ENCODE measurements at regions not wholly inside any gene's neighbourhood (a gene's known extent, or its start where the extent isn't known, plus 50 kb on each side); places are given as distances from the start of the nearest gene placed in this dataset.

- no peak for DNase-seq
Observed at GRCh38 chr13:111502957-111503356, 182.5 kb downstream of the TEX29 start.

DNA sequence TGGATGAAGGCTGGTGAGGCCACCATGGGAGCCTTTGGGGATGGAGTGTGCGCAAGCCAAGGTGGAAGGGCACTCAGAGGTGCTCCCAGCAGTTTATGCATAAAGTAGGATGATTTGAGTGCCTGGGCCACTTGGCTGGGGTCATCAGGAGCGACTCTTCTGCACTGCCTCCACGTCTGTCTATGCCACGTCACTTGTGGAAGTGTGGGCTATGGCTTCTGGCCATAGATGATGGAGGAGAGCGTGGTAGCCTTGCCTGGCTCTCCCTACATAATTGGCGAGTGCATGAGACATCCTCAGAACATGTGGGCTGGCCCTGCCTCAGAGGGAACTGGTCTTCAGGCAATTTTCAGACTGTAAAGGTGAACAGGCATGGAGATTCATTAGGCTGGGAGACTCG lies 182.9 kb downstream of the TEX29 start:
- DNase-seq: no peak

- no peak for DNase-seq
Observed at GRCh38 chr13:111503905-111504695, 183.7 kb downstream of the TEX29 start.

GRCh38 chr13:111505175-111505777 lies 184.8 kb downstream of the TEX29 start:
- peak; percentile 45 for DNase-seq

DNA sequence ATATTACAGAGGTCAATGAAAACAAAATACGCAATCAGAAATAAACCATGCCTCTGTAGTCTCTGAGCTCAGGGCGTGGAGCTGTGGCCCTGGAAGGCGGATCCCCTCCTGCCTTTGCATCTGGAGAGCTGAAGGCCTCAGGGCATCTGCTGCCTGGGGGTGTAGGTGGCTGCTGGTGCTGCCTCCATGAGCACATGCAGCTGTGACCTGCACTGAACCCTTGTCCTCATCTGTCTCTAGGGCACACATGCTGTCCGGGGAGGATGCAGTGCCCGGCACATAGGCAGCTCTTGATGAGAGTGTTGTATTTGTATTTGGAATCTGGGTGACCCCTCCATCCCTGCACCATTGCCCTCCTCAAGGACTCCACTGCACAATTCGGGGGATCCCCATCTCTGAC lies 185.7 kb downstream of the TEX29 start:
- no peak for DNase-seq

- no peak for DNase-seq
Observed at GRCh38 chr13:111506621-111507020, 186.2 kb downstream of the TEX29 start.

DNA sequence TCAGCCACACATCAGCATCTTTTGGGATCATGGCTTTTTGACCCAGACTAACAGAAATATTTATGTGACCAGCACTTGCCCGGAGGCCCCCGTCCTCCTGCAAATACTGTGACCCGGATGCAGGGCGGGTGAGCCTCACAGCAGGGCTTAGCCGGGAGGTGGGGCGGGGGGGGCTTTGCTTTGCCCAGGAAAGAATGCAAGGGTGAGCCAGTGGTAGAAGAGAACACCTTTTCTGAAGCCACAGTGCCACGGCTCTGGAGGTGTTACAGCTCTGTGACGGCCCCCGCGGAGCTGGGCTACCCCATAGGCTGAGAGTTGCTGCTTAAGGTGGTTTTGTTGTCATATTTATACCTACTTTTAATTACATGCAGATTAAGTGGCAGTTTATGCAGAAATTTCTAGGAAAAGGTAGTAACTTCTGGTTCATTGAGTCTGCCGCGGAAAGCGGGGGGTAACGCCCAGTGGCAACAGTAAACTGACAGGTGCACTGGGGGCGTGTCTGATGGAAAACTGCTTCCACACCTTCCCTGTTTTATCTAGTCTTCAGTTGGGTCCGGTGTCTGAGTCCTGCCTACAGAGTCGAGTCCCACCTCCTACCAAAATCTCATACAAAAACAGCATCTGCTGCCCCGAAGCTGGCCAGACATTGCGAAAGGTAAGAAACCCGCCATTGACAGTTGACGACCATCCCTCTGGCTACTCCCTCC lies 187.9 kb downstream of the TEX29 start:
- no peak for DNase-seq

DNA sequence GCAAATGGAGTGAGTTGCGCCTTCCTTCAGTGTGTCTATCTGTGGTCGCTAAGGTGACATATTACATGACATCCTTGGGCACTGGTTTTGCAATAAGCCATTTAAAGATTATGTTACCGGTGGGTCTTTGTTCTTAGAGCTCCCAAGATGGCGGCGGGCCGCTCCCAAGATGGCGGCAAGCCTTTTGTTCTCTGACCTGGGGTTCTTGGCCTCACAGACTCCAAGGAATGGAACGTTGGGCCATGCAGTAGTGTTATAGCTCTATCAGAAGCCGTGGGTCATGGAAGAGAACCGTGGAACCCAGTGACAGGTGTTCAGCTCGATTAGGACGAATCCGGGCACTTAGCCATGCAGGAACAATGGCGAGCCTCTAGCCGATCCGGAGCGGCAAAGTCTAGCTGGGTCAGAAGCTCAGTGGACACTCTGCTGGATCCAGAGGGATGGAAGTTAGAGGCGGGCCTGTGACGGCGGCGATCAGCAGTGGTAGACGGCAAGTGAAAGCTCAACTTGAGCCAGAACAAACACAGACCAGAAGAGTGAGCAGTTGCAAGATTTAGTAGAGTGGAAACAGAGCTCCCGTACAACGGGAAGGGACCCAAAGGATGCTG lies 188.6 kb downstream of the TEX29 start:
- no peak for DNase-seq

DNA sequence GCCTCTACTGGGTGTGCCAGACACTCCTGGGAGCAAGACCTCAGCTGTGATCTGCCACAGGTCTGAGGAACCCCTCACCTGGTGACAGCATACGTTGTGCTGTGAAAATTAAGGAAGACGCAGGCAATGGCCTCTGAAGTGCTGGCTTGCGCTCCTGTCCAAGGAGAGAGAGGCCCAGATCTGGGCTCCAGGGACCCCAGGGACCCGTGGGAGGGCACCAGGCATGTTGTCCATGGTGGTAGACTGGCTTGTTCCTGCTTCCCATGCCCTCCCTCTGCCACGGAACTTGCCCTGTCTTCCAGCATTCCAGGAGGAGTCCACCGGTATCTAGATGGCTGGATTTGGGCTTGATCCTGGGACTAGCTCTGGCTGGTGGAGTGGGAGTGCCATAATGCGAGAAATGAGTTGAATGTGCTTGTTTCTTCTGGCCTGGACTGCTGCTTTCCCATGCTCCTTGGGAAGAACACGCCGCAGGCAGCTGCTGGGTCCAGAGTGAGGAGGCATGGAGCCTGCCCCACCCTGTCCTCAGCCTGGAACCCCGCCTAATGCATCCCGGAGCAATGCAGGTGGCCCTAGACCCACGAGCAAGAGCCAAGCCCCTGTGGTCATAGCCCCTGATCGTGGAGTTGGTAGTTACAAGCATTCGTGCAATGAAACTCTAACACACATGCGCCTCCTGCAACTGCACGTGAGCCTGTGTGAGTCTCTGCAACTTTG lies 190.2 kb downstream of the TEX29 start:
- no peak for DNase-seq

DNA sequence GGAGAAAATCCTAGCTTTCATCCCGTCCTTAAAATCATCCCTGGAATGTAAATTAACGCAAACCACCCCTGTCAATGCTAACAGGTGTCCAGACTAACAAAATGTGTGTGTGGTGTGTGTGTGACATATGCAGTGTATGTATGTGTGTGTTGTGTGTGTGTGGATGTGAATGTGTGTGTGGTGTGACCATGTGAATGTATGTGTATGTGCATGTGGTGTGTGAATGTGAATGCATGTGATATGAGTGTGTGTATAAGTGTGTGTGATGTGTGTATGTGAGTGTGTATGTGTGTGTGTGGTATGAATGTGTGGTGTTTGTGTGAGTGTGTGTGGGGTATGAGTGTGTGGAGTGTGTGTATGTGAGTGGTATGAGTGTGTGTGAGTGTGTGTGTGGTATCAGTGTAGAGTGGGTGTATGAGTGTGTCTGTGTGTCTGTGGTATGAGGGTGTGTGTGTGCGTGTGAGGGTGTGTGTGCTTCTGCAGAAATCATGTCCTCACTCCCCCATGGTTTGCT lies 190.8 kb downstream of the TEX29 start:
- no peak for DNase-seq

GRCh38 chr13:111511805-111512504 lies 191.5 kb downstream of the TEX29 start:
- no peak for DNase-seq

DNA sequence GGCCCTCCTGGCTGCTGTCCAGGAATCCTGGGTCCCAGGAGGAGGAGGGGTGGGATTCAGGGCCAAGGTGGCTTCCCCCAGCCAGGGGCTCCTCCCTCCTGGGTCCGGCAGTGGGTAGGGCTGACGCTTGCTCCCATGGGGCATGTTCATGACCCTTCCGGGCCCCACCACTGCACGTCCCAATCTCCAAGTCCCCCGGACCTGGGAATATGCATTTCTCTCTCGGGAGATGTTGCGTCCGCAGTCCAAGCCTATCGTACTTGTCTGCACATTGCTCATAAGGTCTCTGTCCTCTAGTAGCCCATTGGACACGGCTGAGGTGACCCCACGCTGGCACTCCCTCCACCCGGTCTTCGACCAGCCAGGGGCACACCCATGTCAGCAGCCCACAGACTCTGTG lies 192.3 kb downstream of the TEX29 start:
- DNase-seq: no peak

DNA sequence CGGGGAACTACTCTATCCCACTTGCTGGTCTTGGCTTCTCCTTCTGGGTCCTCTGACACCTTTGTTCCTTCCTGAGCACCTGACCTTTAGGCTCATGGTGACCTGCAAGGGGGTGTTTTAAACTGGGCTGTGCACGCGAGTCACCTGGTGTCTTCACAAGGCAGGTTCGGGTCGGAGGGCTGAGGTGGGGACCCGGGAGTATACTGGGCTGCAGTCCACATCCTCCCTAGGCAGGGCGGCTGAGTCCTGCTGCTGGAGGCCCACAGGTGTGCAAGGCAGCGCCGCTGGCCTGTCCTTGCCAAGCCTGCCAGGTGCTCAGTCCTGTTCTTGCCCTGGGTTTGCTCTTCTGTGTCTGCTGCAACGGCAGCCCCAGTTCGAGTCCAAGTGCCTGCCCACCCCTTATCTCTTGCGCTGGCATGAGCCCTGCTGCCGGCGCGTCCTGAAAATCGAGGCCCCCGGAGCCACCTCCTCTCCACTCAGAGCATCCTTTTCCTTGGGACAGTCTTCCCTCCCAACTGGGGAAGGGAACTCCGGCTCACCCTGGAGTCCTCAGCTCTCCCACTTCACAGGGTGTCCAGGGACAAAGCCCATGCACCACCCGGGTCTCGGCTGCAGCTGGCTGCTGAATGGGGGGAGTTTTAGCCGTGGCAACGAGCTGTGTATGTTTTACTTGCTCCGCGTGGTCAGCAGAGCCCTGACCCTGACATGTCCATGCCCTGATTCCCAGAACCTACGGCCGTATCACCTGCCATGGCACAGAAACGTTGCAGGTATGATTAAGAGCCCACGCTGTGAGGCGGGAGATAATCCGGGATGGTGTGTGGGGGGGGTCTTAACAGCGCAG lies 193.5 kb downstream of the TEX29 start:
- no peak for DNase-seq

- no peak for DNase-seq
Observed at GRCh38 chr13:111514610-111515306, 194.3 kb downstream of the TEX29 start.

DNA sequence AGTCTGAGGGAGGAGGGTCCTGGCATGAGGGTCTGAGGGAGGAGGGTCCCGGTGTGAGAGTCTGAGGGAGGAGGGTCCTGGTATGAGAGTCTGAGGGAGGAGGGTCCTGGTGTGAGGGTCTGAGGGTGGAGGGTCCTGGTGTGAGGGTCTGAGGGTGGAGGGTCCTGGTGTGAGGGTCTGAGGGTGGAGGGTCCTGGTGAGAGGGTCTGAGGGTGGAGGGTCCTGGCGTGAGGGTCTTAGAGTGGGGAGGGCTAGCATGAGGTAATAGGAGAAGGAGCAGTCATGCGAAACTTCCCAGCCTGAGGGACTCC lies 194.8 kb downstream of the TEX29 start:
- DNase-seq: no peak

DNA sequence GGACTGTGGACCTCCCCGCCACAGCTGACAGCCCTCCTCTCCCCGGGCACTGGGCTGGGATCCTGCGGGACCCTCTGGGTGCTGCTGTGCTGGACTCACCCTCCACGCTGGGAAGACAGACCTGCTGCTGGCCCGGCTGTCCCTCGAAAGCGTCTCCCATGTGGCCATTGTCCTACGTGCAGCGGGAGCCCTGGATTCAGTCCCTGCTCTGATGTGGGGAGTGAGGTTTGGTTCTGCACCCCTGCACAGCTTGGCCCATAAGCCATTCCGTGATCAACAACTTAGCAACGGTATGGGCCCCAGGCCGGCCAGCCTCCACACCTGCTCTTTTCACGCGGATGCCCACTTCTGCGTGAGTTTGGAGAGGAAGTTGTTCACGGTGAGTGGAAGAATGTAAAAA lies 195.2 kb downstream of the TEX29 start:
- no peak for DNase-seq

DNA sequence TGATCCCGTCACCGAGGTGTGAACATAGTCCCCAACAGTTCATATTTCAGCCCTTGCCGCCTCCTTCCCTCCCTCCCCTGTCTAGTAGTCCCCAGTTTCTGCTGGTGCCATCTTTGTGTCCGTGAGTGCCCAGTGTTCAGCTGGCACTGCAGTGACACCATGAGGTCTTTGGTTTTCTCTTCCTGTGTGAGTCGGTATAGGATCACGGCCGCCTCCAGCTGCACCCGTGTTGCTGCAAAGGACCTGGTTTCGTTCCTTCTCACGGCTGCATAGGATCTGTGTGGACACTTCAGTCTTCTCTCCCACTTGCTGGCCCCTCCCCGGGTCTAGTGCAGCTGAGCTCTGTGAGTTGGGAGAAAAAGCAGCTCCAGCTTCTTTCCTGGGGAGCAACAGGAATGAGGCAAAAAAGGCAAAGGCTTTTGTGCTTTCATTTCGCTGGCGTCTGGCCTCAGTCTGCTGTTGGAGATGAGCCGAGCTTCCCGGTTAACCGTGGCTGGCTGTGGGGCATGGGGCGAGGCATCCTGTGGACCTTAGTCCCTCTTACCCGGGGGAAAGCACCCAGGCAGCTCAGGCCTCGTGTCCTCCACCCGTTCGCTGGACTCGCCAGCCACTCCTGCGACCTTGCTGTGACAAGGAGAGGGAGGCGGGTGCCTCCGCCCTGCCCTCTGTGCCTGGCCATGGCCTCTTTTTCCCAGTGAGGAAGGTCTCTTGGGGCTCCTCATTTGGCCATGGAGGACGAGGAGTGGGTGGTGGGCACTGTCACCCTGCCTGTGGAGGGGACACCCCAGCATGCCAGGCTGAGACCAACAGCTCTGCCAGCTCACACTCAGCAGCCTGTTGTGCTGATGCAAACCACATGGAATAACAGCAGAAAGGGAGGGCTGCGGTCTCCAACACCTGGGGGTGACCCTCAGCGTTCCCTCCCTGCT lies 196.5 kb downstream of the TEX29 start:
- no peak for DNase-seq

DNA sequence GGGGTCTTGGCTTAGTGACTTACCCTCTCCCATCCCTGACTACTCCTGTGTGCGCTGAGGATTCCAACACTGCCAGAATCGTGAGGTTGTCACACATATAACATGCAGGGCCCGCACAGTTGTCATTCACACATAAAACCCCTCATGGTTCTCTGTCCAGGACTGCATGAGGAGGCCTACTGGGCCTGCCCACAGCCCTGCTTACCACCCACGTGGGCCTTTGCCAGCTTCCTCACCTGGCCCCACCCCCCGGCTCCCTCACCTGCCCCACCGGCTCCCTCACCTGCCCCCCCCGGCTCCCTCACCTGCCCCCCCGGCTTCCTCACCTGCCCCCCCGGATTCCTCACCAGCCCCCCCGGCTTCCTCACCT lies 197.2 kb downstream of the TEX29 start:
- no peak for DNase-seq

DNA sequence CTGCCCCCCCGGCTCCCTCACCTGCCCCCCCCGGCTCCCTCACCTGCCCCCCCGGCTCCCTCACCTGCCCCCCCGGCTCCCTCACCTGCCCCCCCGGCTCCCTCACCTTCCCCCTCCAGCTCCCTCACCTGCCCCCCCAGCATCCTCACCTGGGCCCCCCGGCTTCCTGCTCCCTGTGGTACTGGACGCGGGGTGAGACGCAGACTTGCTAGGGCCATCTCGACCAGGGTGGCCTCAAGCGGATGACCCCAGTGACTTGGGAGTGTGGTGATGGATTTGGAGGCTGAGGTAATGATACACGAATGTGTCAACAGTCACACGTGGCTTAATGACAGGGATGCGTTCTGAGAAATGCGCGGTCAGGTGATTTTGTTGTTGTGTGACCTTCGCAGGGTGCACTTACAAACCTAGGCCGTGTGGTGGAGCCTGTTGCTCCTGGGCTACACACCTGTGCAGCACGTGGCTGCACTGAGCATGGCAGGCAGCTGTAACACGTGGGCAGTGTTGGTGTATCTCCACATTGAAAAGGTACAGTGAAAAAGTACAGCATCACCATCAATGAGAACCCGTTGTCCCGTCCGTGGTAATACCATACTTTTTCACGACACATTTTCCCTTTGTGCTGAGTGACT lies 197.8 kb downstream of the TEX29 start:
- DNase-seq: peak; percentile 50
